ENCODE measurements at regions not wholly inside any gene's neighbourhood (a gene's known extent, or its start where the extent isn't known, plus 50 kb on each side); places are given as distances from the start of the nearest gene placed in this dataset.
A peak's percentile ranks its signal among the peaks of the same experiment; 100 is the strongest.
"Not testable (repeated sequence)": the region's sequence is repeated elsewhere in the genome, so short reads cannot be mapped to it uniquely, and the experiment has no call there.

DNA sequence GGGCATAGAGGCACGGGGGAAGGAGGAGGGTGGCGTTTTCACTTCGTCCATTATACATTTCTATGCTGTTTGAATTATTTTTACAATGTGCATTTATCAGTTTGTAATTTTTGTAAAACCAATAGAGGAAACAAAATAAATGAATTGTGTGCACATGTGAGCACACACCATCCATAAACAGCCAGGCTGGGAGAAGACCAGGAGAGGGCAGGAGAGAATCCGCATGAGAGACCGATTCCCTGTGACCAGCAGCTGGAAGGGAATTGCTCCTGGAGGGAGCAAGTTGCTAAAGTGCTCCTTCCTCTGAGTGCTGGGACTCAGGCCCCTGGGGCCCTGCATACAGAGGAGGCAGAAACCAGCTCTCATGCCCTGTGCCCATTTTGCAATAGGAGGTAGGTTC, 126.0 kb downstream of the ABCC12 start:
- TF ChIP-seq, protein P1, sequence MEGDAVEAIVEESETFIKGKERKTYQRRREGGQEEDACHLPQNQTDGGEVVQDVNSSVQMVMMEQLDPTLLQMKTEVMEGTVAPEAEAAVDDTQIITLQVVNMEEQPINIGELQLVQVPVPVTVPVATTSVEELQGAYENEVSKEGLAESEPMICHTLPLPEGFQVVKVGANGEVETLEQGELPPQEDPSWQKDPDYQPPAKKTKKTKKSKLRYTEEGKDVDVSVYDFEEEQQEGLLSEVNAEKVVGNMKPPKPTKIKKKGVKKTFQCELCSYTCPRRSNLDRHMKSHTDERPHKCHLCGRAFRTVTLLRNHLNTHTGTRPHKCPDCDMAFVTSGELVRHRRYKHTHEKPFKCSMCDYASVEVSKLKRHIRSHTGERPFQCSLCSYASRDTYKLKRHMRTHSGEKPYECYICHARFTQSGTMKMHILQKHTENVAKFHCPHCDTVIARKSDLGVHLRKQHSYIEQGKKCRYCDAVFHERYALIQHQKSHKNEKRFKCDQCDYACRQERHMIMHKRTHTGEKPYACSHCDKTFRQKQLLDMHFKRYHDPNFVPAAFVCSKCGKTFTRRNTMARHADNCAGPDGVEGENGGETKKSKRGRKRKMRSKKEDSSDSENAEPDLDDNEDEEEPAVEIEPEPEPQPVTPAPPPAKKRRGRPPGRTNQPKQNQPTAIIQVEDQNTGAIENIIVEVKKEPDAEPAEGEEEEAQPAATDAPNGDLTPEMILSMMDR (IDR thresholded peaks at IDR 0.05; ENCODE audit: insufficient read depth, low read depth, low read length, missing control alignments): no peak
- H3K4me3 ChIP-seq (ENCODE audit: low read depth, low read length): no peak overlapping the region
- no peak for DNase-seq (ENCODE audit: low read depth)

DNA sequence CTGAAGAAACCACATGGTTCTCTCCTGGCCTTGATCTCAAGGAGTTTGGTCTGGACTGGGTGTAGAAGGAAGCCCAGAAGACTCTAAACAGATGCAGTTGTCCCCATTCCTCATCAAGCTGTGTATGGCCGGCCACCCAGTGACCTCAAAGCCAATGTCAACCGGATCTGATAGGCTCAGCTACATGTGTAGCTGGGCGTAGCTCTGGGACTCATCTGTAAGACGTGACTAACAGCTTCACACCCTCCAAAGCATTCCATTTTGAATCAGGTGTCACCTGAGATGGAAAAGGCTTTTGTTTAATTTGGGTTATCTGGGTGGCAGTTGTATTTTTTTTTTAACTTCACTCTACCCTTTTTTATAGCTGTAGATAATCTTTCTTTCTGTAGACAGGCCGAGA, 130.4 kb downstream of the ABCC12 start:
- DNase-seq (ENCODE audit: low read depth): no peak
- no peak overlapping the region for H3K4me3 ChIP-seq (ENCODE audit: low read depth, low read length)
- TF ChIP-seq, protein P1 (IDR thresholded peaks at IDR 0.05; ENCODE audit: insufficient read depth, low read depth, low read length, missing control alignments): no peak

DNA sequence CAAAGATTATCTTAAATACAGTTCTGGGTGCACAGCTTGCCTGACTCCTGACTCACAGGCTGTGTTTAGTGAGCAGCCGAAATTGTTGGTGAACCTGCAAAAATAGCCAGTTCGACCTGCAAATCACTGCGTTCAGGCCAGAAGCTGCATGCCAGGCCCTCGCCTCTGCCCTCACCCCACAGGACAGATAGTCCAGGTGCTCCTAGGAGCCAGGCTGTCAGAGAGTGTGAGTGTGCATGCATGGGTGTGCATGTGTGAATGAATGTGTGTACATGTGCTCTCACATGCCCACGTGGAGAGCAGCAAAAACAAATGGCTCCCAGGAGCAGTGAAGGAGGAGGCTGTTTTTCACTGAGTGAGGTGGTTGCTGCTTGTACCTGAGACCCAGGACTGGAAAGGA, 131.8 kb downstream of the ABCC12 start:
- DNase-seq (ENCODE audit: low read depth): no peak
- no peak overlapping the region for H3K4me3 ChIP-seq (ENCODE audit: low read depth, low read length)
- TF ChIP-seq, protein P1 (IDR thresholded peaks at IDR 0.05; ENCODE audit: insufficient read depth, low read depth, low read length, missing control alignments): no peak

DNA sequence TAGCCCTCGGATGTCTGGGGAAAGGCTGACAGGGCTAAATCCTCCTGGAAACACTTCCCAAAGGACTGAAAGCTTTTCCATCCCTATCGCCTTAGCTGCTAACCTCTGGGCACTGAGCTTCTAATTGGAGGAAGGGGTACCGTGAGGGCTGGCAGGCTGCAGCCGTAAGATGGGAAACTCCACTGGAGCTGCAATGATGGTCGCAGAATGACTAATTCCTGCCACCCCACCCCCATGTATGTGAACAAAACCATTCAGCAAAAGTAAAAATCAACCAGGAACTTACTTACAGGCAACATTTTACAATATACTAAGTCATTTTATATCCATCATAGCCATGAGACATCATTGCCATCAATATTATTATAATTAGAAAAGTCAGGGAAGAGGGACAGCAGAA, 133.3 kb downstream of the ABCC12 start:
- H3K4me3 ChIP-seq (ENCODE audit: low read depth, low read length): no peak overlapping the region
- peak; percentile 17 for DNase-seq (ENCODE audit: low read depth)

DNA sequence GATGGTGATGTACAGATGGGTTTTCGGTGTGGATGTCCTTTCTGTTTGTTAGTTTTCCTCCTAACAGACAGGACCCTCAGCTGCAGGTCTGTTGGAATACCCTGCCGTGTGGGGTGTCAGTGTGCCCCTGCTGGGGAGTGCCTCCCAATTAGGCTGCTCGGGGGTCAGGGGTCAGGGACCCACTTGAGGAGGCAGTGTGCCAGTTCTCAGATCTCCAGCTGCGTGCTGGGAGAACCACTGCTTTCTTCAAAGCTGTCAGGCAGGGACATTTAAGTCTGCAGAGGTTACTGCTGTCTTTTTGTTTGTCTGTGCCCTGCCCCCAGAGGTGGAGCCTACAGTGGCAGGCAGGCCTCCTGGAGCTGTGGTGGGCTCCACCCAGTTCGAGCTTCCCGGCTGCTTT, 135.2 kb downstream of the ABCC12 start:
- H3K4me3 ChIP-seq (ENCODE audit: low read depth, low read length); DNase-seq (ENCODE audit: low read depth): not testable (repeated sequence)

More for the DNA sequence above, 133.3 kb downstream of the ABCC12 start:
- TF ChIP-seq, protein P1 (IDR thresholded peaks at IDR 0.05; ENCODE audit: insufficient read depth, low read depth, low read length, missing control alignments): no peak

DNA sequence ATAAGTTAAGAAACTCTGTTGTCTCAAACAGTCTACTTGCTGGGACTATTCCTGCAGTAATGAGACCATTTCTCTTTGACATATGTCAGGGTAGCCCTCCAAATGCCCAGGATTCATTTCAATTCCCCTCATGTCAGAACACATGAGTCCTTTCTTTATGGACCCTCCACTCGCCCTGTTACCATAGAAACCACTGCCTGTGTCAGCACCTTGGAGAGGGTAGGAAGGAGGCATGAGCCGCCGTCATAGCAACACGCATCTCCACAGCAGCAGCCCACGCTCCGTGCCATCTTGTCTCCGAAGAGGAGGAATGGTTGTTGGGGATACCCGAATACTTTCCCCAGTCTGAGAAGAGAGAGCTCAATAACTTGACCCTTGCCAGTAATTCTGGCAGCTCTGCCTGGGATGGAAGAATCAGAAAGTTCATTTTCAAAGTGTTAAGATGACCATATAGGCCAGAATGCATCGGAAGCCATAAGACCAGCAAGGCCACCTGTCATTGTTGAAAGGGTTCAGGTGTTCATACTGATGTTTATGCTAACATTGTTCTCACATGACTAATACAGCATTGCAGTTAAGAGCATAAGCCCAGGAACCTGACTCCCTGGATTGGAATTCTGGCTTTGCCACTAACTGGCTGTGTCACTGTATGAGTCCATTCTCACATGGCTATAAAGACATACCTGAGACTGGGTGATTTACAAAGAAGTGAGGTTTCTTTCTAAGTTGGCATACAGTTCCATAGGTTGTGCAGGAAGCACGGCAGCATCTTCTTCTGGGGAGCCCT, 141.3 kb downstream of the ABCC12 start:
- TF ChIP-seq, protein P1 (IDR thresholded peaks at IDR 0.05; ENCODE audit: insufficient read depth, low read depth, low read length, missing control alignments): no peak
- H3K4me3 ChIP-seq (ENCODE audit: low read depth, low read length): no peak overlapping the region
- no peak for DNase-seq (ENCODE audit: low read depth)

DNA sequence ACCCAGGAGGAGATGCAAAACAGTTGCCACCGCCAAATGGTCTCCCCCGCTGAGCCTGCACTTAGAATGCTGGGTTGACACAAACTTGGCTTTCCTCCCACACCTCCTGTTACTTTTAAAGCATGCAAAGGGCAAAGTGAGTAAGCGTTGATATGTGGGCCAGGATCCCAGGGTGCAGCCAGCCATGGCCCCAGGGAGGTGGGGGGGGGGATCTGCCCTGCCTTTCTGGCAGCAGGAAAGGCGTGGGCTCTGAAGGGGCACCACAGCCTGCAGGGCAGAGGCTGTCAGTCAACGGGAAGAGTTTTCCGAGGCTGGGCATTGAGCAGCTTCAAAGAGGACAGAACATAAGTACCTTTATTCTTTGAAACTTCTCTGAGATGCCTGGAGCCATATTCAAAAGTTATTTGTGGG, 142.3 kb downstream of the ABCC12 start:
- DNase-seq (ENCODE audit: low read depth): no peak
- TF ChIP-seq, protein P1 (IDR thresholded peaks at IDR 0.05; ENCODE audit: insufficient read depth, low read depth, low read length, missing control alignments): no peak

More for the DNA sequence above, 142.3 kb downstream of the ABCC12 start:
- H3K4me3 ChIP-seq (ENCODE audit: low read depth, low read length): no peak overlapping the region
